Prostate gland (tissue), 2 donors: ENCODE measurements at regions not wholly inside any gene's neighbourhood (a gene's known extent, or its start where the extent isn't known, plus 50 kb on each side); places are given as distances from the start of the nearest gene placed in this dataset.

Experiments
- DNase-seq: peaks from one replicate; pipeline ENCODE4 v3.0.0-alpha.2; 2019; ENCODE audit warnings: low spot score
- H3K27ac ChIP-seq, 2 donors: fragments of 200-600 bp; sonication (generic); 2 replicates each; pipeline ENCODE4 v1.5.1; 2017 to 2019
- H3K27me3 ChIP-seq: fragments of 200-600 bp; sonication (generic); replicated peaks from 2 replicates; pipeline ENCODE4 v1.5.1; 2019; ENCODE audit not compliant: insufficient read depth
- H3K36me3 ChIP-seq, 2 donors: fragments of 200-600 bp; sonication (generic); 1 replicate in 1 of 2; 2 replicates in 1 of 2; pipeline versions ENCODE4 v1.5.1 to v1.8.1; 2017 to 2019
- H3K4me1 ChIP-seq: fragments of 200-600 bp; sonication (generic); replicated peaks from 2 replicates; pipeline ENCODE4 v1.5.1; 2019
- H3K4me3 ChIP-seq, 2 donors: fragments of 200-600 bp; sonication (generic); 2 replicates each; pipeline ENCODE4 v1.5.1; 2017 to 2019
- H3K9me3 ChIP-seq: fragments of 200-600 bp; sonication (generic); 2 replicates; pipeline ENCODE4 v1.5.1; 2017
- CTCF ChIP-seq, 4 experiments: fragments of 200-600 bp in 2 of 4; fragments of 450-650 bp in 2 of 4; sonication (generic) in 2 of 4; IDR thresholded peaks; 1 replicate in 3 of 4; 2 replicates in 1 of 4; pipeline ENCODE4 v1.5.1; 2016 to 2019; ENCODE audit warnings: antibody characterized with exemption in 4 of 4, mild to moderate bottlenecking in 2 of 4, moderate library complexity in 2 of 4
- POLR2A ChIP-seq: fragments of 450-650 bp; IDR thresholded peaks from one replicate; pipeline ENCODE4 v1.6.1; 2016; ENCODE audit warnings: antibody characterized with exemption, mild to moderate bottlenecking
- POLR2AphosphoS5 ChIP-seq: sonication (generic); formaldehyde crosslinking; IDR thresholded peaks from one replicate; pipeline ENCODE4 v1.6.1; 2017; ENCODE audit warnings: antibody characterized with exemption
- WGBS: methylation state at CpG from one replicate; pipeline ENCODE4 v1.1.5; 2018; 5-methylcytosine and 5-hydroxymethylcytosine counted together
- intact Hi-C: fragments of 100-400 bp; cut with DNase I; formaldehyde crosslinking; loops from one replicate; pipeline ENCODE4 v1.14.2; 2022

GRCh38 chr7:85673876-85674275, 487.0 kb upstream of the SEMA3D start:
- no peaks in the 10 kb centered on the region for H3K9me3 ChIP-seq
- DNase-seq = no peak
- H3K27ac ChIP-seq = no peak overlapping the region
- intact Hi-C loops = no loop called here
- H3K4me1 ChIP-seq = no peaks in the 10 kb centered on the region
- no peaks in the 10 kb centered on the region for H3K36me3 ChIP-seq
- H3K4me3 ChIP-seq = no peak overlapping the region
- 81% methylated on average over 2 of the region's 2 CpGs for WGBS
- TF ChIP-seq CTCF (IDR thresholded peaks at IDR 0.05) (no peak), POLR2A (no peak), POLR2AphosphoS5 (no peak)
- no peaks in the 10 kb centered on the region for H3K27me3 ChIP-seq

DNA sequence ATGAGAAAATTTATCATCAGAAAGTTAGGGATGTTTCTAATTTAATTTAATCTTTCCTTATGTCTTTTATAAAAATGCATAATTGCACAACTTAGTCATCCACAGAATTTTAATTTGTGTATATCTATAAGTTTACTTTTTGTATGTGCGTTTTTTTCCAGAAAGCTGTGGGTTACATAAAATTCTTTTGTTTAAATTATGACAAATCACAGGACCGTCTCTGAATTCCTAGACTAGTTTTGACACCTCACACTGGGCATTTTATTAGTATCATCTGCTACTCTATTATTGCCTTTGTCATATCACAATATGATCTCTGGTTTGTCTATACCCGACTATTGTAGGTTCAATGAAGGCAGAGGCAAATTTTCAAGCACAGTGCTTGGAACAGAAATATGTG, 482.4 kb upstream of the SEMA3D start:
- intact Hi-C loops = no loop called here
- Histone ChIP-seq H3K4me3 (no peak overlapping the region), H3K27ac (no peak overlapping the region), H3K27me3 (no peaks in the 10 kb centered on the region), H3K4me1 (no peaks in the 10 kb centered on the region), H3K9me3 (no peaks in the 10 kb centered on the region), H3K36me3 (no peaks in the 10 kb centered on the region)
- DNase-seq = no peak
- 69% methylated on average over 3 of the region's 3 CpGs for WGBS
- no peak for TF ChIP-seq POLR2AphosphoS5
- no peak for TF ChIP-seq CTCF (IDR thresholded peaks at IDR 0.05)

GRCh38 chr7:85664341-85664740, 477.5 kb upstream of the SEMA3D start:
- whole genome bisulfite sequencing = 68% methylated on average over 2 of the region's 2 CpGs
- Histone ChIP-seq H3K27ac (no peak overlapping the region), H3K27me3 (no peaks in the 10 kb centered on the region), H3K9me3 (no peaks in the 10 kb centered on the region), H3K4me1 (no peaks in the 10 kb centered on the region), H3K4me3 (no peak overlapping the region), H3K36me3 (no peaks in the 10 kb centered on the region)
- DNase-seq = no peak
- intact Hi-C loops = no loop called here
- TF ChIP-seq POLR2AphosphoS5 (no peak), POLR2A (no peak), CTCF (IDR thresholded peaks at IDR 0.05) (no peak)

- no peak for DNase-seq
- no peak overlapping the region for H3K27ac ChIP-seq
- no peaks in the 10 kb centered on the region for H3K36me3 ChIP-seq
- no peaks in the 10 kb centered on the region for H3K9me3 ChIP-seq
- TF ChIP-seq POLR2AphosphoS5 = no peak
- TF ChIP-seq POLR2A = no peak
- TF ChIP-seq CTCF (IDR thresholded peaks at IDR 0.05) = no peak
- H3K4me3 ChIP-seq = no peak overlapping the region
- no peaks in the 10 kb centered on the region for H3K27me3 ChIP-seq
- H3K4me1 ChIP-seq = no peaks in the 10 kb centered on the region
- intact Hi-C loops = no loop called here
Observed at GRCh38 chr7:85659364-85659763, 472.5 kb upstream of the SEMA3D start.

- 44% methylated on average over 5 of the region's 5 CpGs for WGBS
- TF ChIP-seq CTCF (IDR thresholded peaks at IDR 0.05) (no peak), POLR2AphosphoS5 (no peak)
- Histone ChIP-seq H3K36me3 (no peaks in the 10 kb centered on the region), H3K4me3 (no peak overlapping the region), H3K27ac (no peak overlapping the region), H3K4me1 (no peaks in the 10 kb centered on the region), H3K27me3 (no peaks in the 10 kb centered on the region), H3K9me3 (no peaks in the 10 kb centered on the region)
- DNase-seq = no peak
- intact Hi-C loops = no loop called here
Observed at GRCh38 chr7:85655252-85655651, 468.4 kb upstream of the SEMA3D start.
